Ovary (tissue), 7 donors: ENCODE measurements at regions not wholly inside any gene's neighbourhood (a gene's known extent, or its start where the extent isn't known, plus 50 kb on each side); places are given as distances from the start of the nearest gene placed in this dataset.

Experiments
- DNase-seq, 5 donors: peaks; one replicate each; pipeline ENCODE4 v3.0.0-alpha.2; 2019 to 2020
- H3K27ac ChIP-seq, 2 donors: fragments of 200-600 bp; one replicate each; pipeline versions ENCODE4 v1.5.1 to v1.8.0; 2019 to 2022
- H3K27me3 ChIP-seq: fragments of 200-600 bp; one replicate; pipeline ENCODE4 v1.8.0; 2022
- H3K36me3 ChIP-seq: fragments of 200-600 bp; sonication (generic); one replicate; pipeline ENCODE4 v1.5.1; 2019
- H3K4me1 ChIP-seq: one replicate; pipeline ENCODE4 v1.8.1; 2013; ENCODE audit warnings: mild to moderate bottlenecking, moderate library complexity; ENCODE audit not compliant: insufficient read depth
- H3K4me3 ChIP-seq: fragments of 200-600 bp; sonication (generic); one replicate; pipeline ENCODE4 v1.5.1; 2017
- H3K9me3 ChIP-seq, 2 donors: fragments of 200-600 bp in 1 of 2; sonication (generic) in 1 of 2; one replicate each; pipeline versions ENCODE4 v1.5.1 to v1.8.1; 2013 to 2019; ENCODE audit warnings: mild to moderate bottlenecking in 1 of 2, moderate library complexity in 1 of 2
- EP300 ChIP-seq: sonication (generic); formaldehyde crosslinking; IDR thresholded peaks from one replicate; pipeline ENCODE4 v1.6.1; 2017; ENCODE audit warnings: antibody characterized with exemption
- POLR2A ChIP-seq: fragments of 450-650 bp; IDR thresholded peaks from one replicate; pipeline ENCODE4 v1.6.1; 2017; ENCODE audit warnings: antibody characterized with exemption, mild to moderate bottlenecking, moderate library complexity
- WGBS, 3 donors: extraction: QIAGEN DNeasy Blood & Tissue Kit in 1 of 3; methylation state at CpG; one replicate each; pipeline versions ENCODE4 v1.1.5 to v1.1.7; 2013 to 2017; 5-methylcytosine and 5-hydroxymethylcytosine counted together
- intact Hi-C, 4 donors: fragments of 100-400 bp; cut with DNase I; formaldehyde crosslinking; loops; one replicate each; pipeline versions ENCODE4 v1.11.0 to v1.15.1; 2022 to 2023
- TF ChIP-seq, protein P1 (sequence below), 3 donors: fragments of 450-650 bp in 2 of 3; fragments of 200-600 bp in 1 of 3; IDR thresholded peaks; one replicate each; pipeline versions ENCODE4 v1.5.1 to v1.8.0; 2016 to 2022; ENCODE audit warnings: antibody characterized with exemption in 3 of 3, mild to moderate bottlenecking in 1 of 3
- donor health status: DM: no; HTN: no; CAD: no; lungs with moderate emphysema.
- donor health status: DM: no; HTN: no; CAD: no.
- donor health status: Bipolar disorder and iron deficiency.
- donor health status: DM: no; HTN: no; CAD: no.
- donor health status: DM: yes; HTN: yes; CAD: no.

DNA sequence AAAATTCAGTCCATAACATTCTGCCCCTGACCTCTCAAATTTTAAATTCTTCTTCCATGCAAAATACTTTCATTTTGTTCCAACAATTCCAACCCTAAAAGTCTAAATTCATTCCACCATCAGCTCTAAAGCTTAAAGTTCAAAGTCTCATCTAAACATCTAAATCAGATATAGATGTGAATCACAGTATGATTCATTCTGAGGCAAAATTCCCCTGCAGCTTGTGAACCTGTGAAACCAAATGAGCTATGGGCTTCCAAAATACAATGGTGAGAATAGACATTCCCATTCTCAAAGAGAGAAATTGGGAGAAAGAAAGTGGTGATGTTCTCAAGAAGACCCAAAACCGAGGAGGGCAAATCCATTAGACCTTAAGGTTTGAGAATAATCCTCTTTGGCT, 309.8 kb downstream of the HIVEP2 start:
- Histone ChIP-seq H3K27me3 (no peaks in the 10 kb centered on the region), H3K4me3 (no peak overlapping the region), H3K36me3 (no peaks in the 10 kb centered on the region), H3K27ac (no peak overlapping the region), H3K9me3 (no peaks in the 10 kb centered on the region), H3K4me1 (no peaks in the 10 kb centered on the region)
- no peak for DNase-seq
- TF ChIP-seq EP300 (no peak), POLR2A (no peak)
- TF ChIP-seq, protein P1, sequence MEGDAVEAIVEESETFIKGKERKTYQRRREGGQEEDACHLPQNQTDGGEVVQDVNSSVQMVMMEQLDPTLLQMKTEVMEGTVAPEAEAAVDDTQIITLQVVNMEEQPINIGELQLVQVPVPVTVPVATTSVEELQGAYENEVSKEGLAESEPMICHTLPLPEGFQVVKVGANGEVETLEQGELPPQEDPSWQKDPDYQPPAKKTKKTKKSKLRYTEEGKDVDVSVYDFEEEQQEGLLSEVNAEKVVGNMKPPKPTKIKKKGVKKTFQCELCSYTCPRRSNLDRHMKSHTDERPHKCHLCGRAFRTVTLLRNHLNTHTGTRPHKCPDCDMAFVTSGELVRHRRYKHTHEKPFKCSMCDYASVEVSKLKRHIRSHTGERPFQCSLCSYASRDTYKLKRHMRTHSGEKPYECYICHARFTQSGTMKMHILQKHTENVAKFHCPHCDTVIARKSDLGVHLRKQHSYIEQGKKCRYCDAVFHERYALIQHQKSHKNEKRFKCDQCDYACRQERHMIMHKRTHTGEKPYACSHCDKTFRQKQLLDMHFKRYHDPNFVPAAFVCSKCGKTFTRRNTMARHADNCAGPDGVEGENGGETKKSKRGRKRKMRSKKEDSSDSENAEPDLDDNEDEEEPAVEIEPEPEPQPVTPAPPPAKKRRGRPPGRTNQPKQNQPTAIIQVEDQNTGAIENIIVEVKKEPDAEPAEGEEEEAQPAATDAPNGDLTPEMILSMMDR (IDR thresholded peaks at IDR 0.05) = no peak
- WGBS, 3 donors = 88 to 89% (median 89%) methylated on average over 1 of the region's 1 CpG
- intact Hi-C loops = no loop called here

DNA sequence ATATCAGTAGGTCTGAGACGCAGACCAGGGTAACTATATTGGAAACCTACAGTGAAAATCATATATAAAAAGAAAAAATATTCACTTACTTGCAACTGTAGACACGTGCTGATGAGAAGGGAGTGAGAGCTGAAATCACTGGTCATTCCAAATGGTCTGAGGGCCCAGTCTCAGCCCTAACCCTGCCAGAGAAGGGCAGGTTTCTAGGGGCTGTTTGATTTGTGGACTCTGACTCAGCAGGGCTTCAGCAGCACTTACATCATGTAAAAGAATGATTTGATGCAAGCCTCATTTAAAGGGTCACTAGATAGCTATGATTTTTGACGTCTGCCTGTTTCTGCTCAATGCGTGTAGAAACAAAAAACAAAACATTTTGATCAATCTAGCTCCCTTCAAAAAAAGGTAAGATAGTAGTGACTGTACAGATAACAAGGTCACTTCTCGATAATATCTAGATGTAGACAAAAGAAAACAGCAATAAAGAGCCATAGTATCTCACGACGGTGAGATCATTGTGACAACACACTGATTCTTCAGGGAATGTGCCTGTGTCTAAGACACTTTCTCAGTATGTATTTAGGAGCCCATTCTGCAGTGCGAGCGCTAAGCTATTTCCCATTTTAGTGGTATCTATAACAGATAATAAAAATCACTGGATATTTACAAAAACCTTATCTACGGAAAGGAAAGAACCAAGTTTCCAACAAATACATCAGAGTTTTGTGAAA, 307.2 kb downstream of the HIVEP2 start:
- intact Hi-C loops = no loop called here
- Histone ChIP-seq H3K9me3 (no peaks in the 10 kb centered on the region), H3K36me3 (no peaks in the 10 kb centered on the region), H3K4me3 (no peak overlapping the region), H3K4me1 (no peaks in the 10 kb centered on the region), H3K27ac (no peak overlapping the region), H3K27me3 (no peaks in the 10 kb centered on the region)
- WGBS, 3 donors = 48 to 68% (median 51%) methylated on average over 10 of the region's 10 CpGs
- TF ChIP-seq EP300 (no peak), POLR2A (no peak)
- TF ChIP-seq, protein P1 (IDR thresholded peaks at IDR 0.05) = no peak
- no peak for DNase-seq

GRCh38 chr6:142642651-142643050, 302.3 kb downstream of the HIVEP2 start:
- H3K27me3 ChIP-seq = no peaks in the 10 kb centered on the region
- no peaks in the 10 kb centered on the region for H3K4me1 ChIP-seq
- H3K4me3 ChIP-seq = no peak overlapping the region
- H3K9me3 ChIP-seq = no peaks in the 10 kb centered on the region
- WGBS, 3 donors = 74 to 83% (median 80%) methylated on average over 1 of the region's 1 CpG
- TF ChIP-seq, protein P1 (IDR thresholded peaks at IDR 0.05) = no peak
- no peak for TF ChIP-seq POLR2A
- TF ChIP-seq EP300 = no peak
- intact Hi-C loops = no loop called here
- H3K27ac ChIP-seq = no peak overlapping the region
- H3K36me3 ChIP-seq = no peaks in the 10 kb centered on the region
- no peak for DNase-seq

DNA sequence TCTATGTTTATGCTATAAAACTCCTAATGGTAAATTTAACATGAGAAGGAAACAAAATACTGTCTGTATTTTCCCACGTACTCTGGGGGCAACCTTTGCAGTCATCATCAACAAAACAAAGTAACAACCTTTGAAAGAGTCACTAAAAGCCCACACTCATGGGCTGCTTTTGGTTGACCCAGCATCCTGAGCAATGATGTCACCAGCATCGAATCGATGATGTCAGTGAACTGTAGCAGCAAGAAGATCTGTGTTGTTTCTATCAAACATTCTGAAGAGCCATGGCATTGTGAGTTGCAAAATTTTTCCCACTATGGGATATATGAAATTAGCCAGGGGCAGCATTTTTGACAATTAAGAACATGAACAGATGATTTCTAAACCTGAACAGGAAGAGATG, 300.1 kb downstream of the HIVEP2 start:
- no peak overlapping the region for H3K27ac ChIP-seq
- DNase-seq = no peak
- no peaks in the 10 kb centered on the region for H3K9me3 ChIP-seq
- no peaks in the 10 kb centered on the region for H3K36me3 ChIP-seq
- intact Hi-C loops = no loop called here
- H3K4me1 ChIP-seq = no peaks in the 10 kb centered on the region
- H3K4me3 ChIP-seq = no peak overlapping the region
- TF ChIP-seq EP300 (no peak), POLR2A (no peak)
- TF ChIP-seq, protein P1 (IDR thresholded peaks at IDR 0.05) = no peak
- H3K27me3 ChIP-seq = no peaks in the 10 kb centered on the region
- WGBS, 3 donors = 69 to 90% (median 74%) methylated on average over 3 of the region's 3 CpGs
